ENCODE measurements at regions not wholly inside any gene's neighbourhood (a gene's known extent, or its start where the extent isn't known, plus 50 kb on each side); places are given as distances from the start of the nearest gene placed in this dataset.

GRCh38 chr11:110972106-110972505 lies 259.9 kb upstream of the ARHGAP20 start:
- no peaks in the 10 kb centered on the region for H3K79me2 ChIP-seq (ENCODE audit: insufficient read depth, low read length)
- no peak overlapping the region for H3K27ac ChIP-seq (ENCODE audit: low read depth, low read length)
- no peaks in the 10 kb centered on the region for H4K20me1 ChIP-seq (ENCODE audit: low read depth, low read length)
- TF ChIP-seq EZH2phosphoT487 (conservative IDR thresholded peaks at IDR 0.05; ENCODE audit: low read length) = no peak
- TF ChIP-seq, protein P1, sequence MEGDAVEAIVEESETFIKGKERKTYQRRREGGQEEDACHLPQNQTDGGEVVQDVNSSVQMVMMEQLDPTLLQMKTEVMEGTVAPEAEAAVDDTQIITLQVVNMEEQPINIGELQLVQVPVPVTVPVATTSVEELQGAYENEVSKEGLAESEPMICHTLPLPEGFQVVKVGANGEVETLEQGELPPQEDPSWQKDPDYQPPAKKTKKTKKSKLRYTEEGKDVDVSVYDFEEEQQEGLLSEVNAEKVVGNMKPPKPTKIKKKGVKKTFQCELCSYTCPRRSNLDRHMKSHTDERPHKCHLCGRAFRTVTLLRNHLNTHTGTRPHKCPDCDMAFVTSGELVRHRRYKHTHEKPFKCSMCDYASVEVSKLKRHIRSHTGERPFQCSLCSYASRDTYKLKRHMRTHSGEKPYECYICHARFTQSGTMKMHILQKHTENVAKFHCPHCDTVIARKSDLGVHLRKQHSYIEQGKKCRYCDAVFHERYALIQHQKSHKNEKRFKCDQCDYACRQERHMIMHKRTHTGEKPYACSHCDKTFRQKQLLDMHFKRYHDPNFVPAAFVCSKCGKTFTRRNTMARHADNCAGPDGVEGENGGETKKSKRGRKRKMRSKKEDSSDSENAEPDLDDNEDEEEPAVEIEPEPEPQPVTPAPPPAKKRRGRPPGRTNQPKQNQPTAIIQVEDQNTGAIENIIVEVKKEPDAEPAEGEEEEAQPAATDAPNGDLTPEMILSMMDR (IDR thresholded peaks at IDR 0.05; ENCODE audit: insufficient read depth, low read length, poor library complexity, severe bottlenecking) = no peak
- H3K9me3 ChIP-seq (ENCODE audit: insufficient read depth, low read length) = no peaks in the 10 kb centered on the region
- no peaks in the 10 kb centered on the region for H3K27me3 ChIP-seq (ENCODE audit: low read length)
- H3K4me3 ChIP-seq (ENCODE audit: insufficient read depth, low read length, poor library complexity, severe bottlenecking) = no peak overlapping the region
- no peaks in the 10 kb centered on the region for H3F3A ChIP-seq (ENCODE audit: insufficient read depth)
- no peaks in the 10 kb centered on the region for H3K9me2 ChIP-seq (replicated peaks; ENCODE audit: insufficient read depth, low read length)
- no peaks in the 10 kb centered on the region for H3K36me3 ChIP-seq (ENCODE audit: low read length)
- no peak overlapping the region for H2AFZ ChIP-seq (ENCODE audit: low read depth, low read length, severe bottlenecking)
- H3K4me2 ChIP-seq (ENCODE audit: low read depth, low read length, poor library complexity, severe bottlenecking) = no peak overlapping the region
- H3K9ac ChIP-seq (ENCODE audit: low read length) = no peak overlapping the region

DNA sequence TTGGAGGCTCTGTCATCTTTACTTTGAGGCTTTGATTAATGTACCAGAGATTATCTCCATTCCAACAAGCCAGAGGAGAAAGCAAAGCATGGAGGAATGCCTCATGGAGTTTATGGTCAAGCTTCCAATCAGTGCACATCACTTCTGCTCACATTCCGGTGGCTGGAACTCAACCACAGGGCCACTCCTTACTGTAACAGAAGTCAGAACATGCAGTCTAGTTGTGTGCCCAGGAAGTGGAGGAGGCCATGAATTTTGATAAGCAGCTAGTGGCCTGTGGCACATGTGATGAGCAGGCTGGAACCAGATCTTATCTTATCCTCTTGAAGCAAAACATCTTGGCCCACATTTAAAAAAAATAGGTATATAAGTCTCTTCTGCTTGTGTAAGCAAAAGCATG lies 258.9 kb upstream of the ARHGAP20 start:
- no peaks in the 10 kb centered on the region for H3K27me3 ChIP-seq (ENCODE audit: low read length)
- no peaks in the 10 kb centered on the region for H3K79me2 ChIP-seq (ENCODE audit: insufficient read depth, low read length)
- no peak overlapping the region for H3K27ac ChIP-seq (ENCODE audit: low read depth, low read length)
- no peak overlapping the region for H3K4me2 ChIP-seq (ENCODE audit: low read depth, low read length, poor library complexity, severe bottlenecking)
- H3F3A ChIP-seq (ENCODE audit: insufficient read depth) = no peaks in the 10 kb centered on the region
- H4K20me1 ChIP-seq (ENCODE audit: low read depth, low read length) = no peaks in the 10 kb centered on the region
- H3K9ac ChIP-seq (ENCODE audit: low read length) = no peak overlapping the region
- no peak overlapping the region for H2AFZ ChIP-seq (ENCODE audit: low read depth, low read length, severe bottlenecking)
- TF ChIP-seq, protein P1 (IDR thresholded peaks at IDR 0.05; ENCODE audit: insufficient read depth, low read length, poor library complexity, severe bottlenecking) = no peak
- no peak for TF ChIP-seq EZH2phosphoT487 (conservative IDR thresholded peaks at IDR 0.05; ENCODE audit: low read length)
- H3K9me2 ChIP-seq (replicated peaks; ENCODE audit: insufficient read depth, low read length) = no peaks in the 10 kb centered on the region
- no peaks in the 10 kb centered on the region for H3K36me3 ChIP-seq (ENCODE audit: low read length)
- H3K9me3 ChIP-seq (ENCODE audit: insufficient read depth, low read length) = no peaks in the 10 kb centered on the region
- no peak overlapping the region for H3K4me3 ChIP-seq (ENCODE audit: insufficient read depth, low read length, poor library complexity, severe bottlenecking)

DNA sequence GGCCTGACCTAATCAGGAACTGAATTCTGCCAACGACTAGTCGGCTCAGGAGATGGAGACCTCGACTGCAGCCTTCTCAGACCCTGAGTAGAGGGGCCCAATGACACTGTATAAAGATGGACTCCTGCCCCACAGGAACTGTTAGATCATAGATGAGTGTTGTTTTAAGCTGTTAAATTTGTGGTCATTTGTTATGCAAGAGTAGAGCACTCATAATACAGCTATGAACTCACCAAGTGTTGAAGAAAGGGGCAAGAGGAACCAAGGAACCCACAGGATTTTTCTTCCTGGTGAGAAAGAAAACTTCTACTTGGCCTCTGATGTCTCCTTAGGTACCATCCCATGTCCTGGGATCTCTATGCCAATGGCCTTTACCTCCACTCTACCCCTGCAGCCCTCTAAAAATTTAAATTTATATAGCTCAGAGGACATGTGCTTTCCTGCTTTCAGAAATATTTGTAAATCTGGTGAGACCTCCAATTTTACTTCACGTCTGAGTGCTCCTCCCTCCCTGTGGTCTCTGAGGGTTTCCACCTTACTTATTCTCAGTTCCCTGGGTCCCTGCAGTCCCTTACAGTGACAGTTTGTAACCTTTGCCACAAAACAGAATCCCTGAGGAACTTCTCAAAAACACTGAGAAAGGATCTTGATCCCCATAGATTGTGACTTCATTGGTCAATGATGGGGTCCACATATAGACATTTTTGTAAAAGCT lies 256.3 kb upstream of the ARHGAP20 start:
- no peaks in the 10 kb centered on the region for H3F3A ChIP-seq (ENCODE audit: insufficient read depth)

More for the DNA sequence above, 256.3 kb upstream of the ARHGAP20 start:
- Histone ChIP-seq H3K36me3 (ENCODE audit: low read length) (no peaks in the 10 kb centered on the region), H3K9me2 (replicated peaks; ENCODE audit: insufficient read depth, low read length) (no peaks in the 10 kb centered on the region), H3K9me3 (ENCODE audit: insufficient read depth, low read length) (no peaks in the 10 kb centered on the region), H4K20me1 (ENCODE audit: low read depth, low read length) (no peaks in the 10 kb centered on the region), H3K27ac (ENCODE audit: low read depth, low read length) (no peak overlapping the region), H3K27me3 (ENCODE audit: low read length) (no peaks in the 10 kb centered on the region), H3K79me2 (ENCODE audit: insufficient read depth, low read length) (no peaks in the 10 kb centered on the region), H3K4me2 (ENCODE audit: low read depth, low read length, poor library complexity, severe bottlenecking) (no peak overlapping the region), H3K4me3 (ENCODE audit: insufficient read depth, low read length, poor library complexity, severe bottlenecking) (no peak overlapping the region), H3K9ac (ENCODE audit: low read length) (no peak overlapping the region), H2AFZ (ENCODE audit: low read depth, low read length, severe bottlenecking) (no peak overlapping the region)
- TF ChIP-seq EZH2phosphoT487 (conservative IDR thresholded peaks at IDR 0.05; ENCODE audit: low read length) = no peak
- TF ChIP-seq, protein P1 (IDR thresholded peaks at IDR 0.05; ENCODE audit: insufficient read depth, low read length, poor library complexity, severe bottlenecking) = no peak
